ENCODE measurements at regions not wholly inside any gene's neighbourhood (a gene's known extent, or its start where the extent isn't known, plus 50 kb on each side); places are given as distances from the start of the nearest gene placed in this dataset.

DNA sequence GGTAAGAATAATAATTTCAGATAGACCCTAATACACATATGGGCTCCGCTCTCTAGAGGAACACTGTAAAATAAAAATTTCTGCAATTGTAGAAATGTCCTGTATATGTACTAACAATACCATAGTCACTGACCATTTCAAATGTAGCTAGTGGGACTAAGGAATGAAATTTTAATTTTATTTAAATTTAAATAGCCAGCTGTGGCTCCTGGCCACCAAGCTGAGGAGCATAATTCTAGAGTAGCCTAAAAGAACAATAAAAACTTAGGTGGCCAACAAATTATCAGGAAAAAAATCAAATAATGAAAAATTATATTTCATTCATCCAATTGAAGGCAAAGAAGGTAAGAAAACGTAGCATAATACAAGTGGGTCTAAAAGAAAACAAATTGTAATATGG, 240.9 kb upstream of the MIR17HG start:
- ATAC-seq (ENCODE audit: low read depth): no peak
- TF ChIP-seq, protein P1, sequence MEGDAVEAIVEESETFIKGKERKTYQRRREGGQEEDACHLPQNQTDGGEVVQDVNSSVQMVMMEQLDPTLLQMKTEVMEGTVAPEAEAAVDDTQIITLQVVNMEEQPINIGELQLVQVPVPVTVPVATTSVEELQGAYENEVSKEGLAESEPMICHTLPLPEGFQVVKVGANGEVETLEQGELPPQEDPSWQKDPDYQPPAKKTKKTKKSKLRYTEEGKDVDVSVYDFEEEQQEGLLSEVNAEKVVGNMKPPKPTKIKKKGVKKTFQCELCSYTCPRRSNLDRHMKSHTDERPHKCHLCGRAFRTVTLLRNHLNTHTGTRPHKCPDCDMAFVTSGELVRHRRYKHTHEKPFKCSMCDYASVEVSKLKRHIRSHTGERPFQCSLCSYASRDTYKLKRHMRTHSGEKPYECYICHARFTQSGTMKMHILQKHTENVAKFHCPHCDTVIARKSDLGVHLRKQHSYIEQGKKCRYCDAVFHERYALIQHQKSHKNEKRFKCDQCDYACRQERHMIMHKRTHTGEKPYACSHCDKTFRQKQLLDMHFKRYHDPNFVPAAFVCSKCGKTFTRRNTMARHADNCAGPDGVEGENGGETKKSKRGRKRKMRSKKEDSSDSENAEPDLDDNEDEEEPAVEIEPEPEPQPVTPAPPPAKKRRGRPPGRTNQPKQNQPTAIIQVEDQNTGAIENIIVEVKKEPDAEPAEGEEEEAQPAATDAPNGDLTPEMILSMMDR (IDR thresholded peaks at IDR 0.05): no peak

DNA sequence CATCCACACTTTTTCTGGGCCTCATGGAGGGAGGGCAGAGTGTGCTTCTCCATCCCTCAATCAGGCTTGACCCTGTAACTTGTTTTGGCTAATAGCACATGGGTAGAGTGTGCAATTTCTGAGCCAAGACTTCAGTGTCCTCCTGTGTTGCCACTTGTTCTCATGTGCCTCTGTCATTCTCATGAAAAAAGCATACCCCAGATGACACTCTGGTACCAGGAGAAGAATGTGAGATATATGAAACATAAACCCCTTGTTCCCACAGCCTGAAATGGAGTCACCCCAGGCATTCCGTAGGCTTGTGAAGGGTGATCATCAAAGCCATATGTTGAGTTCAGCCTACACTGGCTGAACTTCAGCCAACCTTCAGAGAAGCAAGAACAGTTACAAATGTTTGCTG, 239.2 kb upstream of the MIR17HG start:
- H3K4me1 Mint-ChIP-seq: no peaks in the 10 kb centered on the region
- POLR2A ChIA-PET: no interaction called here
- H3K27me3 Mint-ChIP-seq: no peaks in the 10 kb centered on the region
- H3K9me3 Mint-ChIP-seq: peaks cover 3% of the 10 kb centered on the region
- TF ChIP-seq, protein P1 (IDR thresholded peaks at IDR 0.05): no peak
- intact Hi-C loops (cut with micrococcal nuclease): no loop called here
- CTCF ChIA-PET: no interaction called here
- no peak for DNase-seq
- no peaks in the 10 kb centered on the region for H3K36me3 Mint-ChIP-seq (ENCODE audit: low read depth)
- no peak overlapping the region for H3K27ac Mint-ChIP-seq
- H3K4me3 Mint-ChIP-seq: no peak overlapping the region
- ATAC-seq (ENCODE audit: low read depth): no peak

More for the DNA sequence above, 240.9 kb upstream of the MIR17HG start:
- Mint-ChIP-seq H3K4me3 (no peak overlapping the region), H3K36me3 (ENCODE audit: low read depth) (no peaks in the 10 kb centered on the region), H3K27ac (no peak overlapping the region), H3K9me3 (peaks cover 3% of the 10 kb centered on the region), H3K4me1 (no peaks in the 10 kb centered on the region), H3K27me3 (no peaks in the 10 kb centered on the region)
- no peak for DNase-seq
- intact Hi-C loops (cut with micrococcal nuclease): no loop called here
- ChIA-PET CTCF (no interaction called here), POLR2A (no interaction called here)

DNA sequence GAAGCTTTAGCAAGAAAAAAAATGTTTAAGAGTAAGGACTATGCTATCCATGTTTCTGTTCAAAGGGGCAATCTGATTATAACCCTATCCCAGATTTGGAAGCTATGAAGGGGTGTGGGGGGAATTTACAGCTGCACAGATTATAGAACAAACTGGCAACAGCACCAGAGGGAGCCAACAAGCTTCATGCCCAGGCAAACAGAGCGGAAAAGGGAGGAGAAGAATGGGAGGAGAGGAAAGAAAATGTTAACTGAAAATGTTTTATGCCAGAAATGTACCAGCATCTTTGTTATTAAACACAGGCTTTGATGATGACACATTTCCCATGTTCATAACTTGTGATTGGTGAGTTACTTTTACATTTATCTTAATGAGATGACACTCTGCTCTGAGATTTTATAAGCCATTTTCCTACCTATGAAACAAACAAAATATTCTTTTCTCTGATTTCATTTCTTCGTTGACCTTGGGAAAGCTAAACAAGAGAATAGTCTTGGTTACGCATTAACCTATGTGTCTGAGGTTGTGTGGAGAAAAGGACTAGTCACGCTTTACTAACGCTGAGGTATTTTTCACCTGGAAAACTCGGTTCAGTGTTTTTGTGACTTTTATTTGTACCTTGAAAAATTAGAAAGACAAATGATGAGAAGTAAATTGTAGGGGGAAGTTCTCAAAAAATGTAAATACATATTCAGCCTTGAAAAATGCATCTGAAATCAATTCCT, 235.8 kb upstream of the MIR17HG start:
- Mint-ChIP-seq H3K27me3 (no peaks in the 10 kb centered on the region), H3K27ac (no peak overlapping the region), H3K4me3 (no peak overlapping the region), H3K36me3 (ENCODE audit: low read depth) (no peaks in the 10 kb centered on the region), H3K9me3 (no peaks in the 10 kb centered on the region), H3K4me1 (no peaks in the 10 kb centered on the region)
- intact Hi-C loops (cut with micrococcal nuclease): no loop called here
- ChIA-PET POLR2A (no interaction called here), CTCF (no interaction called here)
- TF ChIP-seq, protein P1 (IDR thresholded peaks at IDR 0.05): no peak
- DNase-seq (no peak), ATAC-seq (ENCODE audit: low read depth) (no peak)

DNA sequence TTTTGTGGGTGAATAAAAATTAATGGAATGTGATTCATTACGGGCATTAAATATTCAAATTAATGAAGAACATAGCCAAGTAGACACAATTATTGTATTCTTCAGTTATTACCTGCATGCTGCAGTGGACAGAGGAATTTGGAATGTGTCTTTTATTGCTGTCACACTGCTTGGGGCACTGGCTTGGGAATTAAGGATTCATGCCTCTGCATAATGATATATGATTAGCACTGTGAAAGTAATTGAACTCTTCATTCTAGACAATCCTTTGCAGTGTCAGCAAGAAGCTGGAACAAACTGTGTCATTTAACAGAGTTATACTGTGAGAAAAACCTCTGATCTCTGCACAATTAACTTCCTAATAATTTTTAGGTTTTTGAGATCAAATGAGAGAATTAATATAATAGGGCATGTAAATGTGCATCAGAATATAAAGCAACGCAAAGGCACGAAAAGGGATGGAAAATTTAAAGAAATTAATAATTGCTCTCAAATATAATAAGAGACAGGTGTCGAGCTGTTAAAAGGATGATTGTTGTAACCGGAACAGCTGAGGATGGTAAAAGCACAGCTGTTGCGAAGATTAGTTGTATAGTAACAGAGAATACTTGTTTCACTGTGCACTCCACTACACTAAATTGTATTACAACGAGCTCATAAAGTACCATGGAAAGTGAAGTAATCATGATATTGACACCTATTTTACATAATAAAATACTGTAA, 235.1 kb upstream of the MIR17HG start:
- H3K9me3 Mint-ChIP-seq: no peaks in the 10 kb centered on the region
- ATAC-seq (ENCODE audit: low read depth): no peak
- H3K27ac Mint-ChIP-seq: no peak overlapping the region

DNA sequence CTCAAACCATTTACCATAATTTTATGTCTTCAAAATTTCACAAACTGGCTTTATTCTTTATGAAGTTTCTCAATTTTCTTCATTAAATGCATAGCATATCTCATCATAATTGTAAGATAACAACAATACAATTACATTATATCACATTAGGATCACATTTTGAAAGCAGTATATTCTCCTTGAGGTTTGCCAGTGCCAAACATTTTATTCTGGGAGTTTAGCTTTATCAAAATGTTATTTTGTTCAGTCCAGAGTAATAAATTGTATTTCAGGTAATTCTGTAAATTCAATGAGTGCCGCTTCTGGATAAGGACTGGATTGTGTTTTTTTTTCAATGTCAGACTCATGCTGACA, 234.6 kb upstream of the MIR17HG start:
- intact Hi-C loops (cut with micrococcal nuclease): no loop called here
- no peak for DNase-seq
- TF ChIP-seq, protein P1 (IDR thresholded peaks at IDR 0.05): no peak
- no peak for ATAC-seq (ENCODE audit: low read depth)
- Mint-ChIP-seq H3K27ac (no peak overlapping the region), H3K4me3 (no peak overlapping the region), H3K4me1 (no peaks in the 10 kb centered on the region), H3K27me3 (no peaks in the 10 kb centered on the region), H3K36me3 (ENCODE audit: low read depth) (no peaks in the 10 kb centered on the region), H3K9me3 (no peaks in the 10 kb centered on the region)
- ChIA-PET CTCF (no interaction called here), POLR2A (no interaction called here)

More for the DNA sequence above, 235.1 kb upstream of the MIR17HG start:
- TF ChIP-seq, protein P1 (IDR thresholded peaks at IDR 0.05): no peak
- Mint-ChIP-seq H3K4me3 (no peak overlapping the region), H3K36me3 (ENCODE audit: low read depth) (no peaks in the 10 kb centered on the region), H3K4me1 (no peaks in the 10 kb centered on the region), H3K27me3 (no peaks in the 10 kb centered on the region)
- POLR2A ChIA-PET: no interaction called here
- no peak for DNase-seq
- CTCF ChIA-PET: no interaction called here
- intact Hi-C loops (cut with micrococcal nuclease): no loop called here
